ENCODE measurements at regions not wholly inside any gene's neighbourhood (a gene's known extent, or its start where the extent isn't known, plus 50 kb on each side); places are given as distances from the start of the nearest gene placed in this dataset.
"Not testable (repeated sequence)": the region's sequence is repeated elsewhere in the genome, so short reads cannot be mapped to it uniquely, and the experiment has no call there.

DNA sequence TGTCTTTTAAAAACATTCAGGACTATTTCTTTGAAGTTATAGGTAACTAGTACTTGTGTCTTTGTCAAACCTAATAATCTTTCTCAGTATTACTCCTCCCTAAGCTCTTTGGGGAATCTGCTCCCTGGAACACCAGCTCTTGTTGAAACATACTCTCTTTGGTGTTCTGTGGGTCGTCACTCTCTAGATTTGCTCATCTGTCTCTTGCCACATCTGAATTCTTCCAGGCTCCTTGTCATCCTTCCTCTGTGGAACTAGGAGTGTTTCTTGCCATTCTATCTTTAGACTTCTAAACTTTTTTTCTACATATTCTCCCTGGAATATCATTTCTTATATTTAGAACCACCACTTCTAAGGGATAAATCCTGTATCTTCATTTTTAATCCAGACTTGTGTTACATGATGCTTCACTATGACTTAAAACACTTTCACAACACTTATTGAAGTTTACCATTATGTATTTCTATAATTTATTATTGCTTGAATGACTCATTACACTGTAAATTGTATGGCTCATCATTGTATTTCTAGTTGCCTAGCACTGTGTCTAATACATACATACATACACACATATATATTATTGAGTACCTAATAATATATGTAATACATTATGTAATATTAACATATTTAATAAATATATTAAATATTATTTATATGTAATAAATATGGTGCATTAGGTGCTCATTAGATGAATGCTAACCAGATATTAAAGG is 186.1 kb downstream of the TMA16 start:
- intact Hi-C loops (cut with DNase I) = loop anchor here (5.0 kb wide), 1 partner anchor 128 kb away; no protein-coding TSS in a partner anchor
- DNase-seq (ENCODE audit: low spot score) = no peak

DNA sequence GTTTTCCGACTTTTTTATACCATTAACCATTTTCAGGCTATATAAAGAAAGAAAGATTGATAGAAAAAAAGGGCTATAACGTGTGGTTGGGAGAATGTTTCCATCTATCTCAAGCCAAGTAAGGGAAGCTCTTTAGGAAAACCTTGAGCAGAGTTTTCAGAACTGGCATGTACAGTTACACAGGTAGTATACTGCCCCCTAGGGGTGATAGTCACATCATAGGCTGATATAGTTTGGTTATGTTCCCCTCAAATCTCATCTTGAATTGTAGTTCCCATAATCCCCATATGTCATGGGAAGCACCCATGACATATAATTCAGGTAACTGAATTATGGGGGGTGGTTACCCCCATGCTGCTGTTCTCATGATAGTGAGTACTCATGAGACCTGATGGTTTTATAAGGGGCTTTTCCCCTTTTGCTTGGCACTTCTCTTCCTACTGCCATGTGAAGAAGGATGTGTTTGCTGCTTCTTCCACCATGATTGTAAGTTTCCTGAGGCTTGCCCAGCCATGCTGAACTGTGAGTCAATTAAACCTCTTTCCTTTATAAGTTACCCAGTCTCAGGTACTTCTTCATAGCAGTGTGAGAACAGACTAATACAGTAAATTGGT is 186.8 kb downstream of the TMA16 start:
- no peak for DNase-seq (ENCODE audit: low spot score)
- intact Hi-C loops (cut with DNase I) = loop anchor here (5.0 kb wide), 1 partner anchor 129 kb away; no protein-coding TSS in a partner anchor

DNA sequence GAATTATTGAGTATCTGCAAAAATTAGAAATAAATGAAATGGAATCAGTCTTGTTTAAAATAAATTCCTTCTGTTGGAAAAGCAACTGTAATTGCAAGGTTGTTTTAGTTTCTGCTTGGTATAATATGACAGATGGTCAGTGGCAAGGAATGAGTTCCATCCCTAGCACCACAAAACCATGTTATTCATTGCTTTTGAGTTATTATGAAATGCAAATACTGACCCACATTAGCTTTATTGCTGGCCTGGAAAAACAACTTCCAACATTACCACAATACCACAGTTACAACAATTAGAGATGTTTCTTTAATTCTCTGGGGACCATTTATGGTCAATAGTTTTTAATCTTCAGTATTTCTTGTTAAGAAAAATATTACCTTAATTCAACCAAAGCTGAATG is 194.4 kb downstream of the TMA16 start:
- intact Hi-C loops (cut with DNase I) = no loop called here
- DNase-seq (ENCODE audit: low spot score) = no peak

DNA sequence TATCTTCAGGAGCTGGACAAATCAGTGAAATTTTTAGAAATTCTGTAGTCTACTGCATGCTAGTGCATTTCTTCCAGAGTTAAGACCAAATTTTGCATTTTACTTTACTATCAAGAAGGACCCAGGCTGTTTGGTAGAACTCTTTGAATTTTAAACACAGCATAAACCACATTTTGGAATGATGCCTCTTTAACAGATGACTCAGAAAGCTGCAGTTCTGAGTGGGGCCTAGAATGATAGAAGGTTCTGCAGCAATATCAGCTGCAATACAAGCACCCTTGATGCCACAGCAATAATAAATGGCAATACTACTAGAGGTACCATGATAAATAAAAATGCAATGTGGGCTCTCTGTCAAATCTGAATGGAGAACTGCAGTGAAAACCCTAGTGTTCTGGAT is 198.7 kb downstream of the TMA16 start:
- no peak for DNase-seq (ENCODE audit: low spot score)
- intact Hi-C loops (cut with DNase I) = no loop called here

DNA sequence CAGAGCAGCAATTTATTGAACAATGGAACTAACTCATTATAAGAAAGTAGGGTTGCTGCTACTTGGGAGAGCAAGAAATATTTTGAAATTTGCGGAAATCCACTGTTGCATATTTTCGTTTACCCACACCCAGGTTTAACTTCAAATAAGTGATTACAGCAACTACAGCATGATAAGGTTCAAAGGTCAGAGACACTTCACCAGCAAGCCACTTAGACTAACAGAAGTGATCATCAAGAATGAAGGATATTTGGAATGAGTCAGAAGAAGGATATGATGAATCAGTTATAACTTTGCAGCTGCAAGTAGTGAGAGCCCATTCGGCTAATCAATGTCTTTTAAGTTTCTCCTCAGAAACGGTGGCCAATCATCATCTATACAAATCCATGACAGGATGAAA is 199.3 kb downstream of the TMA16 start:
- no peak for DNase-seq (ENCODE audit: low spot score)
- intact Hi-C loops (cut with DNase I) = no loop called here

DNA sequence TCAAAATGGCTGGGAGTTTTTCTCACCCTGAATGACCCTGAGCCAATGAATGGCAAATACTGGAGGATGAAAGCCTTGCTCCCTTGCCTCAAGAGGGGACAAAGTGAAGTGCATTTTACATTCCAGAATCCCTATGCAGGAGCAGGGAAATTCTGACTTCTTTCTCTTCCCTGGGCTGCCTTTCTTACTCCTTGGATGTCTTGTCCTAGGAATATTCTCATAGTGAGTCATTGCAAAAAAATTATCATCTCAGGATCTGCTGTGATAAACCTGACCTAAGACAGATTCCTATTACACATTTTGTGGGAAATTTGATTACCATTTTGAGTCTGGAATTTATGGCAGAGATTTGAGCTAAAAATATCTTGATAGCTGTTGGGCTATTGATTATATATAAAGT is 199.9 kb downstream of the TMA16 start:
- DNase-seq (ENCODE audit: low spot score) = no peak
- intact Hi-C loops (cut with DNase I) = no loop called here

DNA sequence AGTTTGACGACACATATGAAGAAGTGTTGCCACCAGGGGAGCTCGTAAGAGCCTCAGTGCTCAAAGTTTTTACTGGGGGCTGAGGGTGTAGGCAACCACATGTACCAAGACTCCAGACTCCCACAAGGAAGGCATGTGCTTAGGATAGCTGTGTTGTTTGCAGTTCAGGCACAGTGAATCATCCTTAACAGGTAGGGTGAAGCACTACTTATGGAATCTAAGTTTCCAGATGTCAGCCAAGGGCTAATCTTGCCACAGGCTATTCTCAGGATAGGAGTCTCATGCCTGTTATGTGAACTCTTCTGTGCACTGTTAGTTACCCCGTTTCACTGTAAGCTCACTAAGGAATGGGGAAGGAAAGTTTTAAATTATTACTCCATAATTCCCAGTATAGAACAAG is 202.6 kb downstream of the TMA16 start:
- intact Hi-C loops (cut with DNase I) = no loop called here
- DNase-seq (ENCODE audit: low spot score) = no peak

DNA sequence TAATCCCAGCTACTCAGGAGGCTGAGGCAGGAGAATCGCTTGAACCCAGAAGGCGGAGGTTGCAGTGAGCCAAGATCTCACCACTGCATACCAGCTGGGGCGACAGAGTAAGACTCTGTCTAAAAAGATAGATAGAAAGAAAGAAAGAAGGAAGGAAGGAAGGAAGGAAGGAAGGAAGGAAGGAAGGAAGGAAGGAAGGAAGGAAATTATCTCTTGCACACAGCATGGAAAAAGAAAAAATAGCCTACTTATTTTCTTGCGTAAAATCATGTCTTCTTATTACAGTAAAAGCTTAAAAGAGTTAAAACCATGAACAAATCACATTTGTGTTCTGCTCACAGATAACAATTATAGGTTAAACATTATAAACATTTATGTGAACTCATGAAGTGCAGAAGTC is 205.9 kb downstream of the TMA16 start:
- intact Hi-C loops (cut with DNase I); DNase-seq (ENCODE audit: low spot score): not testable (repeated sequence)

DNA sequence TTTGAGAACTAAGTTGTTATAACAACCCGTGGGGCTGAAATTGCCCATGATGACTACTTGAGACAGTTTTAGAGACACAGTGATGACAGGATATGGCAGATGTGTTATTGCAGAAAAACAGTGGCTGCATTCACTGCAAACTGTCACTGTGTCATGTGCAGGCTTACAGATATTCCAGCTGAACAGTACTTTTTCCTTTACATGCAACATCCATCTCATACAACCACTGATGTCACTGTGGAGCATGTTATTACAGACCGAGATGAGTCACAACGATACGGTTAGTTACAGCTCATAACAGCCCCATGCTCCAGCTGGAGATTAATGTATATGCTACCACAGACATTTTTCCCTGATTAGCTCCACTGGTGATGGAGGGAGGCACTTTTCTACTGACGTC is 207.4 kb downstream of the TMA16 start:
- DNase-seq (ENCODE audit: low spot score) = no peak
- intact Hi-C loops (cut with DNase I) = no loop called here

DNA sequence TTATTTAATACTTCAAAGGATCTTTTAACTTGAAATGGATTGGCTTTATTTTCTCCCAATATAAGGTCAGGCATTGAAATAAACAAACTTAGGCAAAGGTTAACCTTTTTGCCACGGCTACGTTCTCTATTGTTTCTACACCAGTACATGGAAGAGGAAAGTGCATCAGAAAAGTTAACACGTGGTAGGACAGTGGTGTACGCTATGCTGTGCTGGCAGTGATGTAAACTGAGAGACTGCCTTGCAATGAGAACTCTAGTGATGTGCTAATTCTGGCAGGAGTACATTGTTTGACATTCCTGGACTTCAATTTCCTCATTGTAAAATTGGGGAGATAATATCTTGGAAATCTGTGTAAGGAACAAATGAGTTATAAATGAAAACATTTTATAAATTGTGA is 208.2 kb downstream of the TMA16 start:
- intact Hi-C loops (cut with DNase I) = no loop called here
- no peak for DNase-seq (ENCODE audit: low spot score)

DNA sequence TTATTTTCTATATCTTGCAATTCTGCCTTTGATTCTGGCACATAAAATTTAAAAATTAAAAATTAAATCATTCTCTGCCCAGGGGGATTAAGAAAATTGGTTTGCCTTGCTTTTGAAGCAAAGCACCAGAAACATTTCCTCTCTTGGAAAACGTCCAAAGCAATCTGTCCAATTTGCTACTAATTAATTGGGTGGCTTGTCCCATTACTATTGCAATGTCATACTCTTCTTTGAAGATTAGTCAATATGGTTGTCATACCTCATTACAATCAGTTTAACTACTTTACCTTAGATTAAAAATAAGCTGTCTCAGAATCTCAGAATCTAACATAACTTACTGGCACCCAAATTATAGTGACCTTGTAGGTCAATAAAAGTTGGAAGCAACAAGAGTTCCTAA is 208.8 kb downstream of the TMA16 start:
- intact Hi-C loops (cut with DNase I) = no loop called here
- no peak for DNase-seq (ENCODE audit: low spot score)

DNA sequence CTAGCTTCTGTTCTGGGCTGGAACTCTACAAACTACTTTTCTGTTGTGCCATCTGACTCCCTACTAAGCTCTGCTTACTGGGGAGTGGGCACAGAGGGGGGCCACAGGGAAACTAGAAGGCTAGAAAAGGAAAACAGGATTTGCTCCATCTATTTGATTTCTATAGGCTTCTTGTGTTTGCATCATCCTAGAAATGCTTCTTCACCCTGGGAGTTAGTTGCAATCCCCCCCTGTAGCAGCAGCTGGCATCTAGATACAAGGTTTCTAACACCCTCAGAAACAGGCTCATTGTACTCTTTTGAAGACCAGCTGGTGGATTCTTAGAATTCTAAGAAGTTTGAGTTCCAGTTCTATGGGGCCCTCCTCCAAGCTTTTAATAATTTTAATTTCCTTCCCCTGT is 213.4 kb downstream of the TMA16 start:
- DNase-seq (ENCODE audit: low spot score) = no peak
- intact Hi-C loops (cut with DNase I) = no loop called here

DNA sequence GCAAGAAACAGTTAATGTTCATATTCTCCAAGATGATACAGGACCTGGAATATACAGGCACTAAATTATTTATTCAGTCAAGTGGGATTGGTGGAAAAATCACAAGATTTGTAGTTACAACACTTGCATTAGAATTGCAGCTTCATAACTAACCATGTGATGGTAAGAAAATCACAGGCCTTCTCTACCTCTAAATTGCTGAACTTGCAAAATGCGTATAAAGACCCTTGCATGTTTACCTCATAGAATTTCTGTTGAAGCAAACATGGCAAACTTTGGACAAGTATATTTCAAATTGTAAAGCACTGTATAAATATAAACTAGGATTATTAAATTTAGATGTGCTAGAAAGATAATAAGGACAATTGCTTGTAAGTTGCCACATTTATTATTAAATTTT is 215.1 kb downstream of the TMA16 start:
- DNase-seq (ENCODE audit: low spot score) = no peak
- intact Hi-C loops (cut with DNase I) = no loop called here

DNA sequence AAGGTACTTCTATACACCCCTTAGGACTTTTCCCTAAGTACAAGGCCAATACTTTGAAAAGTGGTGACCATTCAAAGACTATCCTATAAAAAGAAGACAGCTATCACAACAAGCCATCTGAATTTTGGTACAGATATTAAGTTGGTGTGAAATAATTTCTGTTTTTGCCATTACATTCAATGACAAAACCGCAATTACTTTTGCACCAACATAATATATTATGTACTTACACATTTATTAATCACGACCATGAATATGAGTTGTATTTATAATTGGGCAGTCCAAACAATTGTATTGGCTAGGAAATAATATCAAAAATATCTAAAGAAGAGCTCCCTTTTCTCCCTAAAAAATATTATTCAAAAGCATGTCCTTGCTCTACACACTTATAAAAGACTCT is 215.7 kb downstream of the TMA16 start:
- intact Hi-C loops (cut with DNase I) = no loop called here
- DNase-seq (ENCODE audit: low spot score) = no peak

DNA sequence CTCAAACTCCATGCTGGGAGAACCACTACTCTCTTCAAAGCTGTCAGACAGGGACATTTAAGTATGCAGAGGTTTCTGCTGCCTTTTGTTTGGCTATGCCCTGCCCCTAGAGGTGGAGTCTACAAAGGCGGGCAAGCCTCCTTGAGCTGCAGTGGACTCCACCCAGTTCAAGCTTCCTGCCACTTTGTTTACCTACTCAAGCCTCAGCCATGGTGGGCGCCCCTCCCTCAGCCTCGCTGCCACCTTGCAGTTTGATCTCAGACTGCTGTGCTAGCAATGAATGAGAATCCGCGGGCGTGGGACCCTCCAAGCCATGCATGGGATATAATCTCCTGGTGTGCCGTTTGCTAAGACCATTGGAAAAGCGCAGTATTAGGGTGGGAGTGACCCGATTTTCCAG is 230.0 kb downstream of the TMA16 start:
- DNase-seq (ENCODE audit: low spot score); intact Hi-C loops (cut with DNase I): not testable (repeated sequence)

DNA sequence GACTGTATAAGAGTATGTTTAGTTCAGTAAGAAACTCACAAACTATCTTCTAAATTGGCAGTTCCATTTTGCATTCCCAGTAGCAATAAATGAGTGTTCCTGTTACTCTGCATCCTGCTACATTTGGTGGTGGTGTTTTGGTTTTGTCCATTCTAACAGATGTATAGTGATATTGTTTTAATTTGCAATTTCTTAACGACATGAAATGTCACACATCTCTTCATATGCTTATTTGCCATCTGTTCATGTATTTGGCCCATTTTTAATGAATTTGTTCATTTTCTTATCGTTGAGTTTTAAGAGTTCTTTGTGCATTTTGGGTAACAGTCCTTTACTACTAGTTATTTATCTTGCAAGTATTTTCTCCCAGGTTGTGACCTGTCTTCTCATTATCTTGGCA is 232.2 kb downstream of the TMA16 start:
- DNase-seq (ENCODE audit: low spot score) = no peak
- intact Hi-C loops (cut with DNase I) = no loop called here

DNA sequence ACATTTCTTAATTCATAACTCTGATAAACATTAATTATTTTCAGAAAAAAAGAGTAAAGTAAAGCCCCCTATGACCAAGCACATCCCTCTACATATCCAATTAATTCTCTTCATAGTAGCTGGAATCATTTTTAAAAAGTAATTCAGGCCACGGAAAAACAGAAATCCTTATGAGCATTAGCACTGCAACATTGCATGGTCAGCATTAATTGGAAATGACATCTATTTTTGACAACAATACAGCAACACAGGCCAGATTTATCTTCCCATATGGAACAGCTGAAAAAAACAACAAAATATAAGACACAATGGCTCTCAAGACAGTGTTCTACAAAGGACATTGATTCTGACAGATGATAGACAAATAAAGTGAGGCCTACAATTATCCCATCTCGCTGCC is 236.6 kb downstream of the TMA16 start:
- intact Hi-C loops (cut with DNase I) = no loop called here
- DNase-seq (ENCODE audit: low spot score) = no peak

DNA sequence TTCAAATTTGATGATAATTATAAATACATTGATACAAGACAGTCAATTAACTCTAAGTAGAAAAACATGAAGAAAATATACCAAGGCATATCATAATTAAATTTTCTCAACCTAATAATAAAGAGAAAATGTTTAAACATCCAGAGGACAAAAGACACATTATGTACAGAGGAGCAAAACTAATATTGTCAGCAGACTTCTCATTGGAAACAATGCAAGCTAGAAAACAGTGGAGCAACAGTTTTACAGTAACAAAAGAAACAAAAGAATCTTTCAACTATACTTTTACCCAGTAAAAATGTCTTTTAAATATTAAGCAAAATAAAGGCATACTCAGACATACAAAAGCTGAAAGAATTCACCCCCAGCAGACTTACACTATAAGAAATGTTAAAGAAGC is 238.0 kb downstream of the TMA16 start:
- intact Hi-C loops (cut with DNase I) = no loop called here

DNA sequence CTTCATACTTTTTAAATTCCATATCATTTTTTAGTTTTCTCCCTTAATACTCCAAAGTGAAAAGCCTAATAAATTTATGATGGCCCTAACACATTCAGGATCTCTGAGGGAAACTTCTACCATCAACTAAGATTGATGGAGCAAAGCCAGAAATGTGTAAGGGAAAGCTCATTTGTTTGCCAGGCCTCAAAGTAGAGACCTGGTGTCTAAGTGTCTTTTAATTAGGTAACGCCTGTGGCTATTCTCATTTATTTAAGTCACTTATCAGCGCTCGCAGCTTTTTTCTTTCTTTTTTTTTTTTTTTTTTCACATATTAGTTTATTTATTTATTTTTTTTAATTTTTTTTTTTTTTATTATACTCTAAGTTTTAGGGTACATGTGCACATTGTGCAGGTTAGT is 242.4 kb downstream of the TMA16 start:
- intact Hi-C loops (cut with DNase I) = no loop called here
- DNase-seq (ENCODE audit: low spot score) = no peak

More for the DNA sequence above, 238.0 kb downstream of the TMA16 start:
- DNase-seq (ENCODE audit: low spot score) = no peak

DNA sequence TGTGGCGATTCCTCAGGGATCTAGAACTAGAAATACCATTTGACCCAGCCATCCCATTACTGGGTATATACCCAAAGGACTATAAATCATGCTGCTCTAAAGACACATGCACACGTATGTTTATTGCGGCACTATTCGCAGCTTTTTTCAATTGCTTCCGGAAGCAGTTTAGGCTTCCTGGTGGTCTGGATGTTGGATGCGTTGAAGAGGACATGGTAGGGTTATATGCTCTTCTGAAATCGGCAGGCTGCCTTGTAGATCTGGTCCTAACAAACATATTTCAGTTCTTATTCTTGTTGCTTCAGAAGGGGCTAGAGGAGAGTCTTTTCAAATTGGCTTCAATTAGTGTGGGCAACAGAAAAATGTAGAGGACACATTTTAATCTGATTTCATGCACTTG is 243.4 kb downstream of the TMA16 start:
- DNase-seq (ENCODE audit: low spot score); intact Hi-C loops (cut with DNase I): not testable (repeated sequence)

DNA sequence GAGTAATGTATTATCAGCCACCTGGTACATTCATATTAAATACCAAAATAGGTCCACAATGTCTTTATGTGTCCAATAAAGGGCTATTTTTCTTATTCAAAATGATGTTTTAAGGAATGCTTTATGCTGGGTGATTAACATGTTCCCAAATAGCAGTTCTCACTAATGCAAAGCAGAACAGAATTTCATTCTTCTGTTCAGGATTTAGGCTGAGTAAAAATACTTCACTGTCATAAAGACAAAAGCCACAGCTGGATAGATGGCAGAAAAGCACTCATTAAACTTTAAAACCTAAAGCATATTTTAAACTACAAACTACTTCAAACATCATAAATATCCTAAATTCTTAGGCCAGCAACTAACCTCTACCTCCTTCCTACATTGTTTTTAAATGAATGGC is 244.0 kb downstream of the TMA16 start:
- DNase-seq (ENCODE audit: low spot score) = no peak
- intact Hi-C loops (cut with DNase I) = no loop called here

DNA sequence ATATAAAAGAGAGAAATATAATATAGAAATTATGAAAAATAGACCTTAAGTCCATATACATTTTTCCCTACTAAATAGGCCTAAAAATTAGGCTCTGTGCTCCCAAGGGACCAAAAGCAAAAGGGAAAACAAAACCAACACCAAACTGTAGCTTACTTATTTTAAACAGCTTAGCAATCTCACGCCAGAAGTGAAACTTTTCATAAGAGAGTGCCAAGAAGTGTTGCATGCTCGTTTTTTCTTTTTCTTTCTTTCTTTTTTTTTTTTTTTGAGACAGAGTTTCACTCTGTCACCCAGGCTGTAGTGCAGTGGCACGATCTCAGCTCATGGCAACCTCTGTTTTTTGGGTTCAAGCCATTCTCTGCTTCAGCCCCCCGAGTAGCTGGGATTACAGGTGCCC is 250.4 kb downstream of the TMA16 start:
- DNase-seq (ENCODE audit: low spot score) = no peak
- intact Hi-C loops (cut with DNase I) = no loop called here
